ENCODE measurements at regions not wholly inside any gene's neighbourhood (a gene's known extent, or its start where the extent isn't known, plus 50 kb on each side); places are given as distances from the start of the nearest gene placed in this dataset.

DNA sequence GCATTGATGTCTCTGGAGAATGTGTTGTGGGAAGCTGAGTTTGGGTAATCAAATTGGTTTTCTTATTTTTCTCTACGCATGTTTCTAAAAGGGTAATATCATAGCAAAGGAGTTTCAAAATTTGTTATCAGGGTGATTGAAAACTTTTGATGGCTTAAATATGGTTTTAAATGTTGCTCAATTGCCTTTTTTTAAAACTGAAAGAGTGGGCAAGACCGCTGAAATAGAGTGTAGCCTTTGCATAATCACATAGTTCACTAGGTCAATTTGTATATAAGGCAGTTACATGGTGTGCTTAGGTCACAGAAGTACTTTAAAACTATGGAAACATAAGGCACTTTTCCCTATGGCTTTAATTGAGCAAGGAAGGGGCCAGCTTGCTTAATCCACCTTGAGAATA, 167.4 kb downstream of the SNAPC1 start:
- H3K4me2 ChIP-seq (ENCODE audit: control insufficient read depth, extremely low read depth, insufficient read depth, low read depth, low read length) = no peak overlapping the region
- no peak overlapping the region for H2AFZ ChIP-seq (ENCODE audit: control insufficient read depth, low read length)
- H3K36me3 ChIP-seq (ENCODE audit: control insufficient read depth in 2 of 2, extremely low read depth in 1 of 2, insufficient read depth in 2 of 2, low read length in 2 of 2) = no peaks in the 10 kb centered on the region
- DNase-seq (ENCODE audit: low read depth, low spot score) (no peak), FAIRE-seq (no peak)
- H3K9ac ChIP-seq (ENCODE audit: control insufficient read depth, extremely low read depth, insufficient read depth, low read length) = no peak overlapping the region
- H4K20me1 ChIP-seq (ENCODE audit: control insufficient read depth, extremely low read depth, insufficient read depth, low read length) = no peaks in the 10 kb centered on the region
- no peaks in the 10 kb centered on the region for H3K9me3 ChIP-seq (ENCODE audit: control insufficient read depth, low read depth, low read length)
- TF ChIP-seq EZH2 (IDR thresholded peaks at IDR 0.05; ENCODE audit: low read length) (no peak), CTCF (optimal IDR thresholded peaks at IDR 0.05 in 1 of 3, IDR thresholded peaks at IDR 0.05 in 1 of 3, conservative IDR thresholded peaks at IDR 0.05 in 1 of 3; ENCODE audit: extremely low read depth in 1 of 3, insufficient read depth in 2 of 3, low read length in 3 of 3) (no peak)
- dilution Hi-C loops (cut with MboI; ENCODE audit: extremely low pct_ligation_motif_present, low sequenced_read_pairs) = no loop called here
- H3K79me2 ChIP-seq (ENCODE audit: control insufficient read depth, insufficient read depth, low read length) = no peaks in the 10 kb centered on the region
- peaks cover 30% of the 10 kb centered on the region for H3K4me1 ChIP-seq (ENCODE audit: control insufficient read depth, extremely low read depth, insufficient read depth, low read length)
- H3K4me3 ChIP-seq (ENCODE audit: control insufficient read depth in 2 of 3, extremely low read depth in 1 of 3, insufficient read depth in 2 of 3, low read depth in 1 of 3, low read length in 3 of 3) = no peak overlapping the region
- H3K27me3 ChIP-seq (ENCODE audit: control insufficient read depth, extremely low read depth, insufficient read depth, low read length) = no peaks in the 10 kb centered on the region
- H3K9me1 ChIP-seq (ENCODE audit: control insufficient read depth, extremely low read depth, insufficient read depth, low read length) = no peaks in the 10 kb centered on the region
- H3K27ac ChIP-seq (ENCODE audit: control insufficient read depth, insufficient read depth, low read length) = no peak overlapping the region

- Histone ChIP-seq H3K4me1 (ENCODE audit: control insufficient read depth, extremely low read depth, insufficient read depth, low read length) (peaks cover 31% of the 10 kb centered on the region), H3K27me3 (ENCODE audit: control insufficient read depth, extremely low read depth, insufficient read depth, low read length) (no peaks in the 10 kb centered on the region), H3K9me3 (ENCODE audit: control insufficient read depth, low read depth, low read length) (no peaks in the 10 kb centered on the region), H3K4me2 (ENCODE audit: control insufficient read depth, extremely low read depth, insufficient read depth, low read depth, low read length) (no peak overlapping the region), H4K20me1 (ENCODE audit: control insufficient read depth, extremely low read depth, insufficient read depth, low read length) (no peaks in the 10 kb centered on the region), H2AFZ (ENCODE audit: control insufficient read depth, low read length) (no peak overlapping the region), H3K36me3 (ENCODE audit: control insufficient read depth in 2 of 2, extremely low read depth in 1 of 2, insufficient read depth in 2 of 2, low read length in 2 of 2) (no peaks in the 10 kb centered on the region), H3K79me2 (ENCODE audit: control insufficient read depth, insufficient read depth, low read length) (no peaks in the 10 kb centered on the region), H3K27ac (ENCODE audit: control insufficient read depth, insufficient read depth, low read length) (no peak overlapping the region), H3K9ac (ENCODE audit: control insufficient read depth, extremely low read depth, insufficient read depth, low read length) (no peak overlapping the region), H3K9me1 (ENCODE audit: control insufficient read depth, extremely low read depth, insufficient read depth, low read length) (no peaks in the 10 kb centered on the region), H3K4me3 (ENCODE audit: control insufficient read depth in 2 of 3, extremely low read depth in 1 of 3, insufficient read depth in 2 of 3, low read depth in 1 of 3, low read length in 3 of 3) (no peak overlapping the region)
- DNase-seq (ENCODE audit: low read depth, low spot score) = no peak
- TF ChIP-seq CTCF (optimal IDR thresholded peaks at IDR 0.05 in 1 of 3, IDR thresholded peaks at IDR 0.05 in 1 of 3, conservative IDR thresholded peaks at IDR 0.05 in 1 of 3; ENCODE audit: extremely low read depth in 1 of 3, insufficient read depth in 2 of 3, low read length in 3 of 3) (no peak), EZH2 (IDR thresholded peaks at IDR 0.05; ENCODE audit: low read length) (no peak)
- dilution Hi-C loops (cut with MboI; ENCODE audit: extremely low pct_ligation_motif_present, low sequenced_read_pairs) = no loop called here
- no peak for FAIRE-seq
Measured at GRCh38 chr14:61930101-61930857, 168.1 kb downstream of the SNAPC1 start.

Data from keratinocyte (primary cell).